Aorta (tissue), 5 donors: ENCODE measurements at regions not wholly inside any gene's neighbourhood (a gene's known extent, or its start where the extent isn't known, plus 50 kb on each side); places are given as distances from the start of the nearest gene placed in this dataset.

Experiments used
- ATAC-seq: fragments of 200-7000 bp; cut with Tn5 transposase; one replicate; pipeline ENCODE4 v1.9.1; 2022; ENCODE audit warnings: moderate library complexity; ENCODE audit not compliant: low FRiP score
- DNase-seq, 2 donors: peaks; one replicate each; pipeline ENCODE4 v3.0.0-alpha.2; 2020
- H3K27ac ChIP-seq, 2 donors: one replicate each; pipeline ENCODE4 v1.5.1; 2013; ENCODE audit warnings: low read length in 2 of 2, mild to moderate bottlenecking in 2 of 2, moderate library complexity in 2 of 2, control low read depth in 1 of 2, inconsistent platforms in 1 of 2, low read depth in 1 of 2
- H3K27me3 ChIP-seq, 2 donors: one replicate each; pipeline ENCODE4 v1.6.1; 2013; ENCODE audit warnings: control low read depth in 1 of 2, low read length in 1 of 2, mild to moderate bottlenecking in 1 of 2, moderate library complexity in 1 of 2; ENCODE audit not compliant: insufficient read depth in 2 of 2, control insufficient read depth in 1 of 2
- H3K36me3 ChIP-seq, 2 donors: one replicate each; pipeline ENCODE4 v1.6.1; 2013; ENCODE audit warnings: control low read depth in 1 of 2, low read length in 1 of 2, mild to moderate bottlenecking in 1 of 2; ENCODE audit not compliant: insufficient read depth in 2 of 2, control insufficient read depth in 1 of 2
- H3K4me1 ChIP-seq, 2 donors: one replicate each; pipeline ENCODE4 v1.6.1; 2013; ENCODE audit warnings: low read length in 2 of 2, control low read depth in 1 of 2, mild to moderate bottlenecking in 1 of 2, moderate library complexity in 1 of 2; ENCODE audit not compliant: insufficient read depth in 2 of 2, control insufficient read depth in 1 of 2
- H3K4me3 ChIP-seq, 2 donors: one replicate each; pipeline ENCODE4 v1.5.1; 2013; ENCODE audit warnings: low read length in 2 of 2, control low read depth in 1 of 2, mild to moderate bottlenecking in 1 of 2
- H3K9me3 ChIP-seq: one replicate; pipeline ENCODE4 v1.6.1; 2013; ENCODE audit warnings: mild to moderate bottlenecking, low read length; ENCODE audit not compliant: control insufficient read depth
- WGBS, 2 donors: extraction: QIAGEN DNeasy Blood & Tissue Kit; methylation state at CpG; one replicate each; pipeline ENCODE4 v1.1.7; 2013; 5-methylcytosine and 5-hydroxymethylcytosine counted together
- intact Hi-C, 2 donors: fragments of 100-400 bp; cut with DNase I; formaldehyde crosslinking; loops; one replicate each; pipeline versions ENCODE4 v1.14.2 to v1.15.0; 2022
- donor health status: healthy with polysubstance abuse.
- donor health status: Bipolar disorder and iron deficiency.
- donor health status: DM: no; HTN: no; CAD: no.
- donor health status: DM: no; HTN: no; CAD: no.
- donor health status: DM: yes; HTN: yes; CAD: no.

- no peak for ATAC-seq
- Histone ChIP-seq H3K27ac (no peak overlapping the region), H3K4me1 (no peaks in the 10 kb centered on the region), H3K36me3 (no peaks in the 10 kb centered on the region), H3K27me3 (no peaks in the 10 kb centered on the region), H3K4me3 (no peak overlapping the region), H3K9me3 (no peaks in the 10 kb centered on the region)
- intact Hi-C loops, result loop anchor here in 1 of 2 donors (2.0 kb wide), 1 partner anchor 19 kb away; no protein-coding TSS in a partner anchor
- DNase-seq, result peak in 1 of 2 donors; percentile 71
- 68 to 71% methylated on average over 32 of the region's 32 CpGs for WGBS, 2 donors
Measured at GRCh38 chr4:3389233-3390215, 52.2 kb upstream of the HGFAC start.

DNA sequence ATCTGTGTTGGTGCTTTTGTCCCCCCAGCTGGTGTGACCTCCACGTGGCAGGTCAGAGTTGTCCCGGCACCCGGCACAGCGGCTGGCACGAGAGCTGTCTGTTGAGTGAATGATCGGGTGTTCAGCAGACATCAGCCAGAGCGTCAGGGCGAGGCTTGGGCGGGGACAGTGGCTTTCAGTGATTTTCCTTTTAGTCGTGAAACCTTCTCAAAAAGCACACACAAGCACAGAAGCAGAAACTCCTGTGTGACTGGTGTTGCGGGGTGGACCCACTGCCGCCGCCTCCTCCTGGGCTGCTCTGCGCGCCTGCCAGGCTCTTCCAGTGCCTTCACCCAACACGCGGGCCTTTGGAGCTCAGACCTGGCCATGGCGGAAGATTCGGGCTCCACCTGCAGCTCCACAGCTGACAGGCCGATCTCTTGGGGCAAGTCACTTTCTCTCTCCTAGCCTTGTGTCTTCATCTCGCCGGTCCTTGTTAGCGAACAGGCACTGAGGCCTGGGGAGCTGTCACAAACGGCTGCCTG is 51.4 kb upstream of the HGFAC start:
- H3K4me3 ChIP-seq, result no peak overlapping the region

DNA sequence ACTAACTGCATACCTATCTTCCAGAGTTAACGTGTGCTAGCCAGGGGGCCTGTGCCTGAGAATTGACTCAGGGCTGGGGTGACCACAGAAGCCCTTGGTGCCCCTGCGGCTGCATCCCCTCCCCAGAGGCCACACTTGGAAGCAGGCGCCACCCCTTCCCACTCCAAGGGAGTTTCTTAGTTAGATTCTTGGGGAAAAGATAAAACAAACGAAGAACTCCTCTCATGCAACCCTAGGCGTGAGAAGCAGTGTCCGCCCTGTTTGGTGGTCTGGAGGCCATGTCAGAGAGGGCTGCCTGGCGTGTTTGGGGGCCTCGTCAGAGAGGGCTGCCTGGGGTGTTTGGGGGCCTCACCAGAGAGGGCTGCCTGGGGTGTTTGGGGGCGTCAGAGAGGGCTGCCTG is 50.3 kb upstream of the HGFAC start:
- intact Hi-C loops, result no loop called here
- no peaks in the 10 kb centered on the region for H3K36me3 ChIP-seq
- DNase-seq, result peak in 1 of 2 donors; percentile 58
- H3K9me3 ChIP-seq, result no peaks in the 10 kb centered on the region
- no peaks in the 10 kb centered on the region for H3K4me1 ChIP-seq
- no peak overlapping the region for H3K4me3 ChIP-seq
- no peak overlapping the region for H3K27ac ChIP-seq
- no peaks in the 10 kb centered on the region for H3K27me3 ChIP-seq
- 93 to 95% methylated on average over 9 of the region's 9 CpGs for WGBS, 2 donors
- no peak for ATAC-seq

More for the DNA sequence above, 51.4 kb upstream of the HGFAC start:
- H3K36me3 ChIP-seq, result no peaks in the 10 kb centered on the region
- no peaks in the 10 kb centered on the region for H3K27me3 ChIP-seq
- intact Hi-C loops, result no loop called here
- H3K9me3 ChIP-seq, result no peaks in the 10 kb centered on the region
- 96 to 97% methylated on average over 24 of the region's 24 CpGs for WGBS, 2 donors
- no peak overlapping the region for H3K27ac ChIP-seq
- DNase-seq, result peak in 1 of 2 donors; percentile 53
- H3K4me1 ChIP-seq, result no peaks in the 10 kb centered on the region
- ATAC-seq, result no peak
